ENCODE measurements at regions not wholly inside any gene's neighbourhood (a gene's known extent, or its start where the extent isn't known, plus 50 kb on each side); places are given as distances from the start of the nearest gene placed in this dataset.
"Not testable (repeated sequence)": the region's sequence is repeated elsewhere in the genome, so short reads cannot be mapped to it uniquely, and the experiment has no call there.

DNA sequence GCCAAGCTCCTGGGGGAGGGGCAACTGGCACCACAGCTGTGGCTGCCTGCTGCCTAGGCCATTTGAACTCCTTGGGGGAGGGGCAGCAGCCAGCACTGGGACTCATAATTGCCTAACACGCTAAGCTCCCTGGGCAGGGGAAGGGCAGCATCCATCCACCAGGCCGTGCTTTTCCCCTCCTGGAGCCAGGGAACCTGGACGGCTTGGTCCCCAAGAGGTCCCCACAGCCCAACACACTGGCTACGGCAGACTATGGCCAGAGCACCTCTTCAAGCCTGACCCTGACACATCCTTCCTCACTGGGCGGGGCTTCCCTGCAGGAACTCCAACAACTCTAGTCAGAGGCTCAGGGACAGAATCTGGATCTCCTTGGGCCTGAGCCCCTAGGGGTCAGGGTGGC is 269.4 kb downstream of the RNF144B start:
- Histone ChIP-seq H4K20me1 (ENCODE audit: insufficient read depth) (no peaks in the 10 kb centered on the region), H3K9ac (ENCODE audit: low read length) (no peak overlapping the region), H2AFZ (ENCODE audit: low read depth, low read length, poor library complexity, severe bottlenecking) (no peak overlapping the region), H3K4me2 (ENCODE audit: low read length) (no peak overlapping the region), H3K9me3 (ENCODE audit: control insufficient read depth in 1 of 2, insufficient read depth in 1 of 2, low read depth in 1 of 2, low read length in 2 of 2) (no peaks in the 10 kb centered on the region), H3K4me3 (replicated peaks in 1 of 2; ENCODE audit: low read depth in 1 of 2, low read length in 2 of 2) (no peak overlapping the region), H3K79me2 (ENCODE audit: insufficient read depth, low read length) (no peaks in the 10 kb centered on the region), H3K27ac (ENCODE audit: low read depth, low read length) (no peak overlapping the region), H3K27me3 (ENCODE audit: insufficient read depth, low read length) (no peaks in the 10 kb centered on the region), H3K9me2 (ENCODE audit: insufficient read depth) (no peaks in the 10 kb centered on the region), H3K36me3 (ENCODE audit: control insufficient read depth in 1 of 2, insufficient read depth in 2 of 2, low read length in 2 of 2) (no peaks in the 10 kb centered on the region), H3K4me1 (ENCODE audit: control insufficient read depth in 1 of 2, insufficient read depth in 2 of 2, low read length in 2 of 2) (no peaks in the 10 kb centered on the region)
- intact Hi-C loops (cut with micrococcal nuclease): no loop called here
- ATAC-seq (no peak), DNase-seq (ENCODE audit: low read depth, low spot score) (no peak)
- ChIA-PET POLR2A (no interaction called here), RAD21 (ENCODE audit: low non-redundant PET in 1 of 2, low total read pairs in 2 of 2, uncharacterized antibody in 2 of 2, unreplicated experiment in 2 of 2) (no interaction called here), CTCF (no interaction called here)
- BruUV-seq (replicated peaks): no TSS peak
- TF ChIP-seq SIN3A (IDR thresholded peaks at IDR 0.05; ENCODE audit: low read depth) (no peak), POLR2A (IDR thresholded peaks at IDR 0.05; ENCODE audit: borderline replicate concordance, extremely low read depth, insufficient read depth, insufficient read length) (no peak), JUND (IDR thresholded peaks at IDR 0.05) (no peak), CEBPB (IDR thresholded peaks at IDR 0.05; ENCODE audit: low read depth) (no peak), POLR2AphosphoS5 (IDR thresholded peaks at IDR 0.05; ENCODE audit: low read depth, low read length) (no peak), ELF1 (IDR thresholded peaks at IDR 0.05; ENCODE audit: borderline replicate concordance, low read depth) (no peak), EZH2phosphoT487 (IDR thresholded peaks at IDR 0.05; ENCODE audit: borderline replicate concordance) (no peak)
- TF ChIP-seq, protein P1, sequence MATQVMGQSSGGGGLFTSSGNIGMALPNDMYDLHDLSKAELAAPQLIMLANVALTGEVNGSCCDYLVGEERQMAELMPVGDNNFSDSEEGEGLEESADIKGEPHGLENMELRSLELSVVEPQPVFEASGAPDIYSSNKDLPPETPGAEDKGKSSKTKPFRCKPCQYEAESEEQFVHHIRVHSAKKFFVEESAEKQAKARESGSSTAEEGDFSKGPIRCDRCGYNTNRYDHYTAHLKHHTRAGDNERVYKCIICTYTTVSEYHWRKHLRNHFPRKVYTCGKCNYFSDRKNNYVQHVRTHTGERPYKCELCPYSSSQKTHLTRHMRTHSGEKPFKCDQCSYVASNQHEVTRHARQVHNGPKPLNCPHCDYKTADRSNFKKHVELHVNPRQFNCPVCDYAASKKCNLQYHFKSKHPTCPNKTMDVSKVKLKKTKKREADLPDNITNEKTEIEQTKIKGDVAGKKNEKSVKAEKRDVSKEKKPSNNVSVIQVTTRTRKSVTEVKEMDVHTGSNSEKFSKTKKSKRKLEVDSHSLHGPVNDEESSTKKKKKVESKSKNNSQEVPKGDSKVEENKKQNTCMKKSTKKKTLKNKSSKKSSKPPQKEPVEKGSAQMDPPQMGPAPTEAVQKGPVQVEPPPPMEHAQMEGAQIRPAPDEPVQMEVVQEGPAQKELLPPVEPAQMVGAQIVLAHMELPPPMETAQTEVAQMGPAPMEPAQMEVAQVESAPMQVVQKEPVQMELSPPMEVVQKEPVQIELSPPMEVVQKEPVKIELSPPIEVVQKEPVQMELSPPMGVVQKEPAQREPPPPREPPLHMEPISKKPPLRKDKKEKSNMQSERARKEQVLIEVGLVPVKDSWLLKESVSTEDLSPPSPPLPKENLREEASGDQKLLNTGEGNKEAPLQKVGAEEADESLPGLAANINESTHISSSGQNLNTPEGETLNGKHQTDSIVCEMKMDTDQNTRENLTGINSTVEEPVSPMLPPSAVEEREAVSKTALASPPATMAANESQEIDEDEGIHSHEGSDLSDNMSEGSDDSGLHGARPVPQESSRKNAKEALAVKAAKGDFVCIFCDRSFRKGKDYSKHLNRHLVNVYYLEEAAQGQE (IDR thresholded peaks at IDR 0.05; ENCODE audit: low read depth): no peak

DNA sequence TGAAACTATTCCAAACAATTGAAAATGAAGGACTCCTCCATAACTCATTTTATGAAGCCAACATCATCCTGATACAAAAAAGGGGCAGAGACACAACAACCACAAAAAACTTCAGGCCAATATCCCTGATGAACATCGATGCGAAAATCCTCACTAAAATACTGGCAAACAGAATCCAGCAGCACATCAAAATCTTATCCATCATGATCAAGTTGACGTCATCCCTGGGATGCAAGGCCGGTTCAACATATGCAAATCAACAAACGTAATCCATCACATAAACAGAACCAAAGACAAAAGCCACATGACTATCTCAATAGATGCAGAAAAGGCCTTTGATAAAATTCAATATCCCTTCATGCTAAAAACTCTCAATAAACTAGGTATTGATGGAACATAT is 272.8 kb downstream of the RNF144B start:
- H3K79me2 ChIP-seq (ENCODE audit: insufficient read depth, low read length); H3K4me3 ChIP-seq (replicated peaks in 1 of 2; ENCODE audit: low read depth in 1 of 2, low read length in 2 of 2); BruUV-seq (replicated peaks); CTCF ChIA-PET; H4K20me1 ChIP-seq (ENCODE audit: insufficient read depth); H3K4me1 ChIP-seq (ENCODE audit: control insufficient read depth in 1 of 2, insufficient read depth in 2 of 2, low read length in 2 of 2); H3K27ac ChIP-seq (ENCODE audit: low read depth, low read length); H2AFZ ChIP-seq (ENCODE audit: low read depth, low read length, poor library complexity, severe bottlenecking); H3K27me3 ChIP-seq (ENCODE audit: insufficient read depth, low read length); H3K4me2 ChIP-seq (ENCODE audit: low read length); H3K36me3 ChIP-seq (ENCODE audit: control insufficient read depth in 1 of 2, insufficient read depth in 2 of 2, low read length in 2 of 2); H3K9me3 ChIP-seq (ENCODE audit: control insufficient read depth in 1 of 2, insufficient read depth in 1 of 2, low read depth in 1 of 2, low read length in 2 of 2); ATAC-seq; DNase-seq (ENCODE audit: low read depth, low spot score); H3K9ac ChIP-seq (ENCODE audit: low read length); POLR2A ChIA-PET; RAD21 ChIA-PET (ENCODE audit: low non-redundant PET in 1 of 2, low total read pairs in 2 of 2, uncharacterized antibody in 2 of 2, unreplicated experiment in 2 of 2); H3K9me2 ChIP-seq (ENCODE audit: insufficient read depth): not testable (repeated sequence)
- intact Hi-C loops (cut with micrococcal nuclease): loop anchor here (2.0 kb wide), 1 partner anchor 67 kb away; no protein-coding TSS in a partner anchor
